Activated T-helper 1 cell treated with anti-CD3 and anti-CD28 coated beads, Interleukin-2, amount 50 U/mL, for 16 hours (primary cell): ENCODE measurements at regions not wholly inside any gene's neighbourhood (a gene's known extent, or its start where the extent isn't known, plus 50 kb on each side); places are given as distances from the start of the nearest gene placed in this dataset.

ENCODE experiments used
- DNase-seq, 2 donors: peaks; one replicate each; pipeline ENCODE4 v3.0.0-alpha.2; 2020; ENCODE audit warnings: low read depth in 1 of 2, low spot score in 1 of 2

DNA sequence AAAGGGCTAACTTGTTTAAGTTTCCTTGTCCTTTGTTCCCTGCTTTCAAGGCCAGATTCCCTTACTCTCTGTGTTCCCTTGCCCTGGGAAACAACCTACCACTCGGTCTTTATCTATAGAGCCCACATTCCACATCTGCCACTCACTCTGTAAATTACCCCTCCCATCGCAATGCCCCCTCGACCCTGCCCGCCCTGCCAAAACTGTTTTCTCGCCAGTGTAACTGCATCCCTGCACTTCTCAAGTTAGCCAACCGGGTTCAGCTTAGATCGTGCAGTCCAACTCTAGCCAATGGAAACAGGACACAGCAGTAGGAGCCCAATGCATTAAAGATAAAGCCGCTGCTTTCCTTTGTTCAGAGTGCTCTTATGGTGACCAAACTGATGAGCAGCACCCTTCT lies 263.6 kb downstream of the TBL1XR1 start:
- no peak for DNase-seq

DNA sequence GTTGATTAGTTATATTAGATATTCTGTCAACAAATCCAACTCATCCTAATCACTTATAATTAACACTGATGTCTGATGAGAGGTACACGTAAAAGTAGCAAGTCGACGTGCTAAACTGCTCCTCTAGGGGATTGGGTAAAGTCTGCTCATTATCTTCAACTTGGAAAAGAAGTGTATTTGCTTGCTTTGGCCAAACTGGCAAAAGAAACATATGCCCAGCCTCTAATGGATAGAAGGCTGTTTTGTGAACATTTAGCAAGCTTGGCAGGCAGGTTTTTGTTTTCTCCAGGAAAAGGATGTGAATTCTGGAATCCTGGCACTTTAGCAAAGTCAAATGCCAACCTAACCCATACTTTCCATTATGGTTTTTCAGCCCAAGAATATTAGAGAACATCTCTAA lies 264.8 kb downstream of the TBL1XR1 start:
- no peak for DNase-seq

DNA sequence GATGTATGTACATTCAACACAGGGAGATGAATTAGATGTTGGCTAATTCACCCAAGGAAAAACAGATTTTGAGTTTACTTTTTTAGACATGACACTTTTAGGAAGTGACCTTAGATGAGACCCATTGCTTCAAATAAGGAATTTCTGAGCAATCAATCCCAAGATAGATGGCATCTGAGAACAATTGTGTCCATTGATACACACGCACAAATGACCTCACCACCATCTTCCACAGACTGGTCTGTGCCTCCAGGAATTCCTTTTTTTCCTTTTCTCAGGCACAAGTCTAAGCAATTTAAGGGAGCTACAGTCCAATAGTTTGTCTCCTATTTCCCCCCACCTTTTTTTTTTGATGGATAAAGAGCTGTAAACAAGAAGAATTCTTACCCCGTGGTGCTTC lies 265.3 kb downstream of the TBL1XR1 start:
- no peak for DNase-seq

DNA sequence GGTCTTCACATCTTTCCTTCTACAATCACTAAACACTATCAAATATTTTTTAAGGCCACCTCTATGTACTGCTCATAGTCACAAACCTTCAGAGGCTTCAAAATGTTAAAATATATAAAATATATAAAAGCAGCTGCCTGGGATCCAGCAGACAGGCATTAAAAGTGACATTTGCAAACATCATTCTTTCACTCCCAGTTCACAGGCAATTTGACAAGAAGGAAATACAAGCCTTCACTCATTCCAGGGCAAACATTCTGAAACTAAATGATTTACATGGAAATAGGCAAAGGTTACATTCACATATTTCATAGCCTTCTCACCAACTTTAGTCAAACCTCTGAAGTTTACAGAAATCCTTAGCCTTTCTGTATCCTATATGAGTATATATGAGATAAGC lies 266.3 kb downstream of the TBL1XR1 start:
- DNase-seq = no peak

DNA sequence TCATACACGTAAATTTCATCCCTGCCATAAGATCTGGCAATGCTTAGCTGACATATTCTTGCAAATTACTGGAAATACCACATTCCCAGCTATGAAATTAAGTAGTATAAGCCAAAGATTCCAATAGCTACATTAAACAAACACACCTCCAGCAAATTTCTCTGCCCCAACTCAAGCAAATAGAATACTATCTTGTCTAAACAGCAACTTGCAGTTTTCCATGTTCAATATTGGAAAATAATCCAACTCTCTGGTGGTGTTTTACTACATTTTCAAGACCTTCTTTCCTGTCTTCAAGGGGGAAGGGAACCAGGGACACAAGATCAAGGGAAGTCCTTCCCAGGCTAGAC lies 268.7 kb downstream of the TBL1XR1 start:
- DNase-seq = no peak

DNA sequence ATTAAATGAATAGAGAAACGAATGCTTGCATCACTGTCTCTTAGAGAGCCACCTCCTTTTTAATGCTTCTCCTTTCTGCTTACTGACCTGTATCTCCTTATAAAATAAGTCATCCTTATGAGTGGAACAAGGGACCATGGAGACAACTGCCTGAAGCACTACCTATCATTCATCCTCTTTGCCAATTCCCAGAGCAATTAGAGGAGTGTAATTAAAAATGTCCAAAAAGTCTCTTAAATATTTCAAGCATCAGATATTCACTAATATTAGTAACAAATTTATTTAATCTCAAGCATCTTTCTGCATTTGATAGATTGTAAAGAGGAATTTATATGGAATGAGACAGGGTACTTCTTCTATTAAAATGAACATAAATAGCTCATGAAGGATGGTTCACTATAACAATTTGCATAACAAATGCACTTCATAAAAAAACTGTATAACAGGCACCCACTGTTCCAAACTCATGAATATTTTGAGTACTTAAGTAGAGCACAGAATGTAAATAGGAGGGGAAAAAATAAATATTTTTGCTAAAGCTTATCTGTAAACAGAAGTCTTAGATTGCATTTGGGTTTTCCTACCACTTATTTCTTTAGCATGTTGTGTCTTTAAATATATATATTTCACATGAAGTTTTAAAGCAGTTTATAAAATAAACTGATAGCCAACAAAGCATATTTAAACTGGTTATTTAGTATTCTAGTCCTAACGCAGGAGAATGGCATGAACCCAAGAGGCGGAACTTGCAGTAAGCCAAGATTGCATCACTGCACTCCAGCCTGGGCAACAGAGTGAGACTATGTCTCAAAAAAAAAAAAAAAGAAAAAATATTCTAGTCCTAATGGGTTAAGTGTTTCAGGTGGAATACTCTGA lies 269.3 kb downstream of the TBL1XR1 start:
- DNase-seq = no peak

DNA sequence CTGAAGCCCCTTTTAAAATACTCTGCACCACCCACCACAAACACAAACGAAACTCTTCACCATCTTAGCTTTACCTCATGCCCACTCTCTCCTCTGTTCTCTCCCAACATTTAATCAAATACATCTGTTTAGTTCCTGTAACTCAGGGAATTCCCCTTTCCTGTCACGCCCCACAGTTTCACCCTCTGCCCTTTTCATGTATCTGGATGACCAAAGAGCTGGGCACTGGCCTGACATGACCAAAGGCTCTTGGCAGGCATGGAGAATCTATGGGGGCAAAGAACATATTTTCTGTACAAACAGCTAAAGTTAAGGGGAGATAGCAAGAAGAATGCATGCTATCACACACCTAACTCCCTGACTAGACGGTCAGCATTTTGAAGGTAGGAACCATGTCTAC lies 270.0 kb downstream of the TBL1XR1 start:
- no peak for DNase-seq

DNA sequence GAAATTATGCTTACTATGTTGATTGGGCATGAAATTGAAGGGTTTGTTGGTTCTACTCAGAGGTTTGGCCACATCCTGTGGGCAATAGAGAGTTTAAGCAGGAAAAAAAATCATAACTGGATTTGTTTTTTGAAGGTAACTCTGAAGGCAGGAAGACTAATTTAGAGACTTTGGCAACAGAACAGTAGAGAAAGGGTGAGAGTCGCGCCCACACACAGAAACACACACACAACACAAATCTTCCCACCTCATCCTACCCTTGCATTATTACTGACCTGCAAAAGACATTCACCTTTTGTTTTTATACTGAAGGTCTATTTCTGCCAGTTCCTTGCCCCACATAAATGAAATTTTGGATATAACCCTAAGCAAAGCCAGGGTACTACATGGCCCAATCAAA lies 270.6 kb downstream of the TBL1XR1 start:
- DNase-seq = no peak

DNA sequence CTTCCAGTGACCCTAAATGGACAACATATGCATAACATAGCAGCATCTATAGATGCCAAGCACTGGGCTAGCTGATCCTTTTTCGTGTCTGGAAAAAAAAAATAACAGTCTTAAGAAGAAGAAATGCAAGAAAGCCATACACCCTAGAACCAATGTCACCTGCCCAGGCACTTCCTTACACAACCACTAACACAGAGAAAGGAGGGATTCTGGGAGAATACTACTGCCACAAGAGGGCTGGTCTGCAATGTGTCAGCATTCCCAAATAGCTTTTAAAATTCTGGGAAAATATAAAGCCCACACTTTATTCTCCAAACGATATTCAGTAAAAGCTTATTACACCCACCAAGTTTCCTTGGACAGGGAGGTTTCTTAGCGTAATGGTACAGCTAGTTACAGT lies 271.2 kb downstream of the TBL1XR1 start:
- DNase-seq = no peak

DNA sequence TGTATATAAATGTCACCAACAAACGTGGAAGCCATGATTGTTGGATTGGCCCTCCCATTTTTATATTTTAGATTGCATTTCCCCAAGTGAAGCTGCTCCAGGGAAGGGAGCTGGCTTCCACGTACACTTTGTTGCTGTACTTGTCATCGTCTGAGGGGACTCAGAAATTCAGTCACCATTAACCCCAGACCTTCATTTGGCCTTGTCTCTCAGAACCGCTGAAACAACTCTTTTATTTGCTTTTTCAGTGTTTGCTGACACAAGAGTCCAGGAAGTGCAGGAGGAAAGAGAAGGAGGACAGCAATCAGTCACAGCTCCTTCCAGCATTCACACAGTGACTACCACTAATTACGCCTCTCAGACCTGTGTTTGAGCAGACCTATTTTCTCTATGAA lies 276.5 kb downstream of the TBL1XR1 start:
- DNase-seq = no peak

DNA sequence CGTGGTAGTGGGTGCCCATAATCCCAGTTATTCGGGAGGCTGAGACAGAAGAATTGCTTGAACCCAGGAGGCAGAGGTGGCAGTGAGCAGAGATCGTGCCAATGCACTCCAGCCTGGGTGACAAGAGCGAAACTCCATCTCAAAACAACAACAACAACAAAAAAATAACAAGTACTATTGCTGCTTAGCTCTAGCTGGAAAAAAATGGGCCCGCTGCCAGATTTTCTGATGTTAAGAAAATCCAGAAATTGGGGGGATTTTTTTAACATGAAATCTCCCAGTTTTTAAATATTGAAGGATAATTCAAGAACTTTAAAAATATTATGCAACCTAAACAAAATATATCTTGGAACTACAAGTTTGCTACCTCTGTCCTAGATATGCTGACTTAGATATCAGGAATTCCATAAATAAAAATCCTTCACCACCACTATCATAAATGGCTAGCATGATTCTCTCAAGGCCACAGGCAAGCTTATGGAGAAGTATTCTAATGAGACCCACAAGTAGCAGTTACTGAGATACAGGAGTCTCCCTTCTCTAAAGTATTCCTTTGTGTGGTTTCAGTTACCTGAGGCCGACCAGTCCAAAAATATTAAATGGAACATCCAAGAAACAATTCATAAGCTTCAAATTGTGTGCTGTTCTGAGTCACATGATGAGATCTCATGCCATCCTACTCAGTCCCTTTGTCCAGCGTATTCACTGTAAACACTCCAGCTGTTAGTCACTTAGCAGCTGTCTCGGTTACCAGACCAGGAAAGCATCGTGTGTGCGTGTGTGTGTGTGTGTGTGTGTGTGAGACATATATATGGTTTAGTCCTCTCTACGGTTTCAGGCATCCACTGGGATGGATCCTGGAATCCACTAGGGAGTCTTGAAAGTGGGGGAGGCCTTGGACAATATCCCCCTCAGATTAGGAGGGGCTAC lies 277.2 kb downstream of the TBL1XR1 start:
- no peak for DNase-seq

DNA sequence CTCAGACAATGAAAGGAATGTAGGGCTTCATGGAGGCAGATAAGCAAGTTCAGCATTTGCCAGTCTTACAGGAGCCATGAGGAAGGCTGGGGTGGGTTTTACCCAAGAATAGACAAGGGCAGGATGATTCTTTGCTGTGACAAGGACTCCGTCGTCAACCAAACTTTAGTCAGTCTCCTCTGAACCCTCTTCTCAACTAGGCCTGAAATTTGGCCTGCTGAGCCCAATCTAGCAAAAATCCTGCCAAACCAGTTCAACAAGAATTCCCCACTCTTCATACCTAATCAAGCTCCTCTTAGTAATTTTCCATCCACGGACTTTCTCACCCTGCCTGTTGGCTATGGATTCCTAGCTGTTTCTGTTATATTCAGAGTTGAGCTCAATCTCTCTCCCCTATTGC lies 280.5 kb downstream of the TBL1XR1 start:
- DNase-seq = no peak

DNA sequence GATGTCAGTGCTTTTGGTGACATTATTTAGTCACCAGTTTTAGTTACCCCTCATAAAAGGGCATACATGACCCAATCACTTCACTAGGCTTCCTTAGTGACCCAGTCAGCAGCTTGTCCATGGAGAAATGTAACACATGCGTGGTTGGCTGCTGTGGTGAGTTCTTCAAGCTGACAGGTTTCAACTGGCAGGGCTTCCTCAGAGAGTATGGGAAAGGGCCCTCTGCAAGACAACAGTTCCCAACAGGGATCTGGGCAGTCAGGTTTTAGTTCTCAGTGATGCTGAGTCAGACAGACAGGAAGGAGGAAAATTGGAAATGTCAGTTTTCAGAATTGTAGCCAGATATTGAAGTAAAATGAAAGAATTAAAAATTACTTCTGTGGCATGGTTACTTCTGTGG lies 282.5 kb downstream of the TBL1XR1 start:
- DNase-seq = no peak

DNA sequence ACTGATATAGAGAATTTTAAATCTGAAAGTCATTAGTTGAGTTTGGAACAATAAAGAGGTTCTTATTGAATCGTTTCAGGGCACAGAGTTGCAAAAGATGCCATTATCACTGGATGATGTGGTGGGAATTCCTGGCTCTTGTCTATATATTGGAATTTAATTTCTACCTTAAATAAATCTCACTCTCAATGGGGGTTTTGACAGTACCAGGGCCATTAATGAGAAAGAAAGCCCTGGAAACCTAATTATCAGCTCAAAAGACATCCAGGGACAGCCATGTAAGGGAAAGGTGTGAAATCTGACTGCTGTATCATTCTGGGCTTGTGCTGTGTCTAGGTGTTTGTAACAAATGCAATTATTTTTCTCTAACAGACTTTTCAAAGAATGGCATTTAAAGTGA lies 285.7 kb downstream of the TBL1XR1 start:
- DNase-seq = no peak

DNA sequence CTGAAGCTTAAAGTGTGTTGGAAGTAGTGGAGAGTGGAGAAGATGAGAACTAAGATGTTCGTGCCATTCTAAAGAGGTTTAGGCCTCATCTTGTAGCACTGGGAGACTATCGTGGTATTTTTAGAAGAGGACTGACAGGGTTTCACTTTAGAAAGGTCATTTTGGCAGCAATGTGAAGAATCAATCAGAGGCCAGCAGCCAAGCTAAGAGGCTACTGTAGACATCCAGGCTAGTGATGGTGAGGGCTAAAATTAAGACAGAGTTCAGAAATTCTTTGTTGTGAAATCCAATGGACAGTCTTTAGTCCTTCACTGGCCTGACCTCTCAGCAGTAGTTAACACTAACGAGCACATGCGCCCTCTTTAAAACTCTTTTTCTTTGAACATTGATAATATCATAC lies 288.2 kb downstream of the TBL1XR1 start:
- no peak for DNase-seq

DNA sequence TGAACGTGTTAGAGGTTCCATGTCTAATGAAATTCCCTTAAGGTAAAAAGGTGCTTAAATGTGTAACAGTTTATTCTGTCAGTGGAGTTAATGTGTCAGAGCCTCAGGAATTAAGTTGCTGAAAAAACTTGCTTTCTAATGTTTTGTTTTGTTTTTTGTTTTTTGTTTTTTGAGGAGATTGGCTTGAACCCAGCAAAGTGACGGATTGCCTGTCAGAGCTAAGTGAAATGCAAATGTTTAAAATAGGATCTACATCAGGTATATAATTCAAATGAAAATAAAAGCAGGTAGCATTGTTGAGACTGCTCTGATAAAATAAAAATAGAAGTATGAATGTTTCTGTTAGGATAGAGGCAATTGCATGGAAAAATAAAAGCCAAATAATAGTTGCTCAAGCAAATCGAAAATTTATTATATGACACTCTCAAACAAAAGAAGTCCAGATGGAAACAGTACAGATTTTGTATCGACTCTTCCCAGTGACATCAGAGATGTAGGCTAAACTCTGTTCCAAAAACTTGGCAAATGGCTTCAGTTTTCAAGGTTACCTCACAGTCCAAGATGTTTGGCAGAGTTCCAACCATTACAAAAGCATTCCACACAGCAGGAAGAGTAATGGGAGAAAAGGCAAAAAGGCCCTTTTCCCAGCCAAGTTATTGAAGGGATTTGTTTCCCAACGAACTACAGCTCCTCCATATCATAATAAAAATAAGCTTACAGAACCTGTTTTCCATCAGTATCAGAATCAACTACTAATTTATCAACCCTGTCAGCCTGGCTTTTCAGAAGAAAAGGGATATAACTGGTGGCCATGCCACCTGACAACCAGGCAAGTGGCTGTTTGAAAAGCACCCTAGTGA lies 291.0 kb downstream of the TBL1XR1 start:
- DNase-seq = no peak

DNA sequence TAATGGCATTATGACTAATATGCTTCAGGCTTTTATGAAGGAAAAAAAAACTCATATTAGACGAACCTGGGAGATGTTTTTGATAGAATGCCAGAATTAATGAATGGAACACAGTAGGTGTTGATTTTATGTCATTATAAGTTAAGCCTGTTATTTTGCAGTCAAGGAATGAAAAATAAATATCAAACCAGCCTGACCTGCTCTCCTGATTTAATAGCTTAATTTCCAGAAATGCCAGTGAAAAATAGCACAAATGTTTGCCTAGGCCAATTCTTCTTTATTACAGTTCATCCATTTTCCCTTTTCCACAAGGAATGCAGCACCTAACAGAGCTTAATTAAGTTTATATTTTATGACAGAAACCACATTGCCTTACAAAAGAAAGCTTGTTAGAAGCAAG lies 292.0 kb downstream of the TBL1XR1 start:
- no peak for DNase-seq

DNA sequence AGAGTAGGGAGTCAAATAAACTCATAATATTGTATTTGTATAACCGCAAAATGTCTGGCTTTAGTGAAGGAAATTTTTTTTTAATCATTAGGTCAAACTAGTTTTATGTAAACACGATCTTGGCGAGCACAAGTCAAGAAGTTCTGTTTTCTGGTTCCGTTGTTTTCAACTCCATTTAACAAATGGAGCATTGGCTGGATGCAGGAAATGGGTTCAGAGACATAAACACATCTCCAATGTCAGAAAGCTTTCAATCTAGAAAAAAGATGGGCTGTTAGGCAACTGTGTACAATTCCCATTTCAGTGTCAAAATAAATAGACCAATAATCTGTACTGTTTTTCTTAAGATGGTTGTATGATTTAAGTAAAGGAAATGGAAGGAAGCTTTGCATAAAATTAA lies 292.8 kb downstream of the TBL1XR1 start:
- DNase-seq = no peak

DNA sequence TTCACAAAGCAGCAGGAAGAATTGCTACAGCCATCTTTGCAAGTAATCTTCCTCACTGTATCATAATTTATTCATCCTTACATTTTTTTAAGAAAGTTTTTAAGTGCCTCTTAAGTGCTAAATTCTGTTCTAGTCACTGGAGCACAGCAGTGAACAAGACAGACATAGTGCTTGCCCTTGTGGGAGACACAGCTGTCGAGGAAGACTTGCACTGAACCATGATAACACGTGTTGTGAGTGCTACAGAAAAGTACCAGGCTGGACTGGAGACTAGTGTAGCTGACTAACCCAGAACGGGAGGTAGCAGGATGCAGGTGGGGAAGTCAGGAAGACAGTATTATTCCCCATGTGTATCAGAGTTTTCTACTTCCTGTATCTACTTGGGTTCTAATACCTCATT lies 300.6 kb downstream of the TBL1XR1 start:
- no peak for DNase-seq

DNA sequence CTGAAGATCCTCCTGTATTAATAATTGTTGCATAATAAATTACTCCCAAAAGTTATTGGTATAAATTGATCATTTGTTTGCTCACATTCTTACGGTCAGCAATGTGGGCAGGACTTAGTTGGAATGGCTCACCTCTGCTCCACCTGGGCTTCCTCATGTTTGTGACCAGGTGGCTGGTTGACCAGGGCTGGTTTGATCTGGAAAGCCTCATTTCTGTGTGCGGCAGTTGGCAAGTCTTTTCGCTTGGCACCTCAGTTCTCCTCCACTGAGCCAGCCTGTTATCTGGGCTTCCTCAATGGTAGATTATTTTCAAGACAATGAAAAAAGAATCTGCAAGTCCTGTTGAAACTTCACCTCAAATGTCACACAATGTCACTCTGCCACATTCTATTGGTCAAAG lies 301.1 kb downstream of the TBL1XR1 start:
- DNase-seq = no peak

DNA sequence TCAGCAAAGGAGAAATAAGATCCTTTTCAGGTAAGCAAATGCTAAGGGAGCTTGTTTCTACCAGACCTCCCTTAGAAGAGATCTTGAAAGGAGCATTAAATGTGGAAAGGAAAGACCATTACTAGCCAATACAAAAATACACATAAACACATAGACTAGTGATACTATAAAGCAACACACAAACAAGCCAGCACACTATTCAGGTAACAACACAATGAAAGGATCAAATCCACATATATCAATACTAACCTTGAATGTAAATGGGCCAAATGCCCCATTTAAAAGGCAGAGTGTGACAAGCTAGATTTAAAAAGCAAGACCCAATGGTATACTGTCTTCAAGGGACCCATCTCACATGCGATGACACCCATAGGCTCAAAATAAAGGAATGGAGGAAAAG lies 317.6 kb downstream of the TBL1XR1 start:
- DNase-seq = no peak
